GM12891 (cell line): ENCODE measurements at regions not wholly inside any gene's neighbourhood (a gene's known extent, or its start where the extent isn't known, plus 50 kb on each side); places are given as distances from the start of the nearest gene placed in this dataset.
A peak's percentile ranks its signal among the peaks of the same experiment; 100 is the strongest.
"Not testable (repeated sequence)": the region's sequence is repeated elsewhere in the genome, so short reads cannot be mapped to it uniquely, and the experiment has no call there.

Experiments used
- DNase-seq: peaks from one replicate; pipeline ENCODE4 v3.0.0; 2011; ENCODE audit warnings: low spot score; ENCODE audit not compliant: insufficient read length
- FAIRE-seq: peaks from 2 replicates; lab custom pipeline; 2011; peaks lifted over from hg19 to GRCh38; lab: Jason Lieb, UNC
- PAX5 ChIP-seq: IDR thresholded peaks from 2 replicates; pipeline ENCODE4 v1.6.1; 2011; ENCODE audit warnings: low read length, moderate library complexity, mild to moderate bottlenecking; ENCODE audit not compliant: insufficient read depth, severe bottlenecking
- POLR2A ChIP-seq: IDR thresholded peaks from 2 replicates; pipeline ENCODE4 v1.6.1; 2011; ENCODE audit warnings: low read depth, low read length, control low read depth
- POLR2AphosphoS5 ChIP-seq: IDR thresholded peaks from 2 replicates; pipeline ENCODE4 v1.6.1; 2011; ENCODE audit warnings: low read depth, low read length, control low read depth
- POU2F2 ChIP-seq: IDR thresholded peaks from 2 replicates; pipeline ENCODE4 v1.6.1; 2011; ENCODE audit warnings: low read depth, mild to moderate bottlenecking, control low read depth, low read length, moderate library complexity
- SPI1 ChIP-seq: IDR thresholded peaks from 2 replicates; pipeline ENCODE4 v1.6.1; 2011; ENCODE audit warnings: low read depth, low read length, control low read depth
- TAF1 ChIP-seq: IDR thresholded peaks from 2 replicates; pipeline ENCODE4 v1.6.1; 2011; ENCODE audit warnings: low read depth, low read length, control low read depth

GRCh38 chrX:26788402-26788998 is 572.5 kb downstream of the MAGEB5 start:
- FAIRE-seq: no peak
- TF ChIP-seq TAF1 (no peak), POLR2A (no peak), POLR2AphosphoS5 (no peak), POU2F2 (no peak), SPI1 (no peak), PAX5 (no peak)

GRCh38 chrX:26783512-26784225 is 567.7 kb downstream of the MAGEB5 start:
- no peak for FAIRE-seq
- TF ChIP-seq TAF1 (no peak), SPI1 (no peak), POLR2AphosphoS5 (no peak), POU2F2 (no peak), POLR2A (no peak), PAX5 (no peak)
- DNase-seq: no peak

More at GRCh38 chrX:26788402-26788998, 572.5 kb downstream of the MAGEB5 start:
- no peak for DNase-seq

- TF ChIP-seq PAX5: no peak
- no peak for TF ChIP-seq POLR2A
- no peak for TF ChIP-seq TAF1
- TF ChIP-seq SPI1: no peak
- no peak for TF ChIP-seq POU2F2
- no peak for TF ChIP-seq POLR2AphosphoS5
- DNase-seq (no peak), FAIRE-seq (peak; percentile 33)
Observed at GRCh38 chrX:26778320-26778888, 562.4 kb downstream of the MAGEB5 start.

GRCh38 chrX:26762253-26762652 is 546.3 kb downstream of the MAGEB5 start:
- DNase-seq (no peak), FAIRE-seq (no peak)
- TF ChIP-seq POLR2AphosphoS5 (no peak), POLR2A (no peak), PAX5 (no peak), POU2F2 (no peak), TAF1 (no peak), SPI1 (no peak)

- DNase-seq, FAIRE-seq: not testable (repeated sequence)
Observed at GRCh38 chrX:26755760-26756159, 539.8 kb downstream of the MAGEB5 start.

GRCh38 chrX:26747877-26748276 is 531.9 kb downstream of the MAGEB5 start:
- no peak for TF ChIP-seq SPI1
- no peak for TF ChIP-seq POLR2A
- TF ChIP-seq PAX5: no peak
- no peak for TF ChIP-seq POU2F2
- no peak for TF ChIP-seq TAF1
- TF ChIP-seq POLR2AphosphoS5: no peak
- FAIRE-seq (no peak), DNase-seq (no peak)

GRCh38 chrX:26722666-26723428 is 506.9 kb downstream of the MAGEB5 start:
- FAIRE-seq: no peak
- DNase-seq: no peak
- TF ChIP-seq TAF1: no peak

GRCh38 chrX:26672571-26672970 is 456.6 kb downstream of the MAGEB5 start:
- TF ChIP-seq POLR2AphosphoS5 (no peak), POU2F2 (no peak), PAX5 (no peak), TAF1 (no peak), POLR2A (no peak), SPI1 (no peak)
- FAIRE-seq: no peak
- no peak for DNase-seq

- TF ChIP-seq SPI1: no peak
- TF ChIP-seq POLR2AphosphoS5: no peak
- TF ChIP-seq POU2F2: no peak
- TF ChIP-seq POLR2A: no peak
- TF ChIP-seq PAX5: no peak
- TF ChIP-seq TAF1: no peak
- FAIRE-seq: no peak
- no peak for DNase-seq
Observed at GRCh38 chrX:26670521-26670920, 454.6 kb downstream of the MAGEB5 start.
